ENCODE measurements at regions not wholly inside any gene's neighbourhood (a gene's known extent, or its start where the extent isn't known, plus 50 kb on each side); places are given as distances from the start of the nearest gene placed in this dataset.

DNA sequence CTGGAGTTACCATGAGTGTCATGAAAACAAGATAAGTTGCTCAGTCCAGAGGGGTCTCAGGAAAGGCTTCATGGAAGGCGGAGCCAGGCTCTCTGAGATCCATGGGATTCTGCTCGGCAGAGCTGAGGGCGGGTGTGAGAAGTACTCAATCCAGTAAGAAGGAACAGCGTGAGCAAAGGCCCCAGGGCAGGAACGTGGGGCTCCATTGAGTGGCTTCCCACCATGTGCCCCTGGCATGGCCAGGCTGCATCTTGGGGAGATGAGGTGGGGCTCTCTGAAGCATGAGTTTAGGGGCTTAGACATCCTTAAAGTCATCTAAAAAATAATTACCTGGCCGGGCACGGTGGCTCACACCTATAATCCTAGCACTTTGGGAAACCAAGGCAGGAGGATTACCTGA, 58.0 kb downstream of the ARL6IP4 start:
- H3K27me3 ChIP-seq (ENCODE audit: low read length): no peaks in the 10 kb centered on the region
- no peak overlapping the region for H2AFZ ChIP-seq (ENCODE audit: low read depth, low read length, severe bottlenecking)
- H3K4me3 ChIP-seq (ENCODE audit: insufficient read depth, low read length, poor library complexity, severe bottlenecking): no peak overlapping the region
- no peaks in the 10 kb centered on the region for H3K79me2 ChIP-seq (ENCODE audit: insufficient read depth, low read length)
- no peak overlapping the region for H3K9ac ChIP-seq (ENCODE audit: low read length)
- no peak overlapping the region for H3K27ac ChIP-seq (ENCODE audit: low read depth, low read length)
- H3F3A ChIP-seq (ENCODE audit: insufficient read depth): no peaks in the 10 kb centered on the region
- no peak overlapping the region for H3K4me2 ChIP-seq (ENCODE audit: low read depth, low read length, poor library complexity, severe bottlenecking)
- TF ChIP-seq, protein P1, sequence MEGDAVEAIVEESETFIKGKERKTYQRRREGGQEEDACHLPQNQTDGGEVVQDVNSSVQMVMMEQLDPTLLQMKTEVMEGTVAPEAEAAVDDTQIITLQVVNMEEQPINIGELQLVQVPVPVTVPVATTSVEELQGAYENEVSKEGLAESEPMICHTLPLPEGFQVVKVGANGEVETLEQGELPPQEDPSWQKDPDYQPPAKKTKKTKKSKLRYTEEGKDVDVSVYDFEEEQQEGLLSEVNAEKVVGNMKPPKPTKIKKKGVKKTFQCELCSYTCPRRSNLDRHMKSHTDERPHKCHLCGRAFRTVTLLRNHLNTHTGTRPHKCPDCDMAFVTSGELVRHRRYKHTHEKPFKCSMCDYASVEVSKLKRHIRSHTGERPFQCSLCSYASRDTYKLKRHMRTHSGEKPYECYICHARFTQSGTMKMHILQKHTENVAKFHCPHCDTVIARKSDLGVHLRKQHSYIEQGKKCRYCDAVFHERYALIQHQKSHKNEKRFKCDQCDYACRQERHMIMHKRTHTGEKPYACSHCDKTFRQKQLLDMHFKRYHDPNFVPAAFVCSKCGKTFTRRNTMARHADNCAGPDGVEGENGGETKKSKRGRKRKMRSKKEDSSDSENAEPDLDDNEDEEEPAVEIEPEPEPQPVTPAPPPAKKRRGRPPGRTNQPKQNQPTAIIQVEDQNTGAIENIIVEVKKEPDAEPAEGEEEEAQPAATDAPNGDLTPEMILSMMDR (IDR thresholded peaks at IDR 0.05; ENCODE audit: insufficient read depth, low read length, poor library complexity, severe bottlenecking): no peak
- TF ChIP-seq EZH2phosphoT487 (conservative IDR thresholded peaks at IDR 0.05; ENCODE audit: low read length): no peak
- H3K9me2 ChIP-seq (replicated peaks; ENCODE audit: insufficient read depth, low read length): no peaks in the 10 kb centered on the region
- no peaks in the 10 kb centered on the region for H3K36me3 ChIP-seq (ENCODE audit: low read length)
- no peaks in the 10 kb centered on the region for H4K20me1 ChIP-seq (ENCODE audit: low read depth, low read length)
- no peaks in the 10 kb centered on the region for H3K9me3 ChIP-seq (ENCODE audit: insufficient read depth, low read length)

DNA sequence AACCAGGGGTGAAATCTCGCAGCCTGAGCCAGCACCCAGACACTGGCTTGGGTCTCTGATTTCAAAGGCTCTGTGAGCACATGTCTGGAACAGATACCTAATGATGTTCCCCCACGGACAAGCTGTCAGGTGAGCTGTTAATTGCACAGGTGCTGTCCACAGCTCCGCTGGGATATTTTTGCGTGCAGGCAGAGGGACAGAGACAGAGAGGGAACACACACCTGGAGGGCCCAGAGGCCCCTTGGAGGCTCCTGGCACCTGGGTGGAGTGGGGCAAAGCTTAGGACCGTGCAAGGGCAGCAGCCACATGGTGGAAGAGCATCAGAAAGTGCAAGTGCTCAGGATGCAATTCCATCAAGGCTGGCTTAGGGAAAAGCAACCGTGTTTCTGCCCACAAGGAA, 57.3 kb downstream of the ARL6IP4 start:
- H2AFZ ChIP-seq (ENCODE audit: low read depth, low read length, severe bottlenecking): no peak overlapping the region
- H3K9me2 ChIP-seq (replicated peaks; ENCODE audit: insufficient read depth, low read length): no peaks in the 10 kb centered on the region
- H3K4me2 ChIP-seq (ENCODE audit: low read depth, low read length, poor library complexity, severe bottlenecking): no peak overlapping the region
- no peaks in the 10 kb centered on the region for H3K9me3 ChIP-seq (ENCODE audit: insufficient read depth, low read length)
- H3K27ac ChIP-seq (ENCODE audit: low read depth, low read length): no peak overlapping the region
- H4K20me1 ChIP-seq (ENCODE audit: low read depth, low read length): no peaks in the 10 kb centered on the region
- H3F3A ChIP-seq (ENCODE audit: insufficient read depth): no peaks in the 10 kb centered on the region
- no peak overlapping the region for H3K4me3 ChIP-seq (ENCODE audit: insufficient read depth, low read length, poor library complexity, severe bottlenecking)
- H3K36me3 ChIP-seq (ENCODE audit: low read length): no peaks in the 10 kb centered on the region
- H3K9ac ChIP-seq (ENCODE audit: low read length): no peak overlapping the region
- no peaks in the 10 kb centered on the region for H3K79me2 ChIP-seq (ENCODE audit: insufficient read depth, low read length)
- no peaks in the 10 kb centered on the region for H3K27me3 ChIP-seq (ENCODE audit: low read length)
- no peak for TF ChIP-seq EZH2phosphoT487 (conservative IDR thresholded peaks at IDR 0.05; ENCODE audit: low read length)
- TF ChIP-seq, protein P1 (IDR thresholded peaks at IDR 0.05; ENCODE audit: insufficient read depth, low read length, poor library complexity, severe bottlenecking): no peak

DNA sequence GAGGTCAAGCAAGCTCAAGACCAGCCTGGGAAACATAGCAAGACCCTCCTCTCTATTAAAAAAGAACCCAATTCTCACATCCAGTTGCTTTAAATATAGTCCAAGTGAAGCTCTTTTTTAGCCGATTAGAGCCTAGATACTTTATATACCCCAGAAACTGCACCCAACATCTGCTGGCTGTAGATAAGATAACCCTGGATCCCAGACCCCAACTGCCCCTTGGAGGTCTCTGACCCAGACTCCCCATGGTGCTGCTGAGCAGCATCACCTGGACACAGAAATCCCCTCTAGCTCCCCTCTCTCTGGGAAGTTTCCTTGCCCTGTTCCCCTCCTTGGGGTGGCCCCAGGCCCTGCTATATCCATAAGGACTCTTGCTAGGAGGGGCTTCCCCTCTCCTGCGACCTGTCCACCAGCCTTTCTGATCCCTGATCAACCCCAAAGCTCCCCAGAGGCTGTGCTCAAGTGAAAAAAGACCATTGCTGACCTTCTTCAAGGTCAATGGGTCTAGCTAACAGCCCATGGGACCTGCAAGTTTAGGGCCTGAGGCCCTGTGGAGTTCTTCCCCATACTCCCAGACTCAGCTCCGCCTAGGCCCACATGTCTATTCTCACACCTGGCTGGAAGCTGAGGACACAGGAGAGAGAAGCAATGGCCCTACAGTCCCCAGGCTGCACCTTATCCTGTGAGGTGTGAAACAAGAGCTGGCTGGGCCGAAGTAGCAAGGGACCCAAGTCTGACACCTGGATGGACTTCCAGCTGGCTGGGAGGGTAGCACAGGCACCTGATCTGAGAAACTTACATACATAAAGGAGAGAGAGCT, 56.2 kb downstream of the ARL6IP4 start:
- Histone ChIP-seq H3K36me3 (ENCODE audit: low read length) (no peaks in the 10 kb centered on the region), H3K4me3 (ENCODE audit: insufficient read depth, low read length, poor library complexity, severe bottlenecking) (no peak overlapping the region), H3K9me3 (ENCODE audit: insufficient read depth, low read length) (no peaks in the 10 kb centered on the region), H3F3A (ENCODE audit: insufficient read depth) (no peaks in the 10 kb centered on the region), H3K9me2 (replicated peaks; ENCODE audit: insufficient read depth, low read length) (no peaks in the 10 kb centered on the region), H3K79me2 (ENCODE audit: insufficient read depth, low read length) (no peaks in the 10 kb centered on the region), H4K20me1 (ENCODE audit: low read depth, low read length) (no peaks in the 10 kb centered on the region), H3K9ac (ENCODE audit: low read length) (no peak overlapping the region), H3K27me3 (ENCODE audit: low read length) (no peaks in the 10 kb centered on the region), H3K27ac (ENCODE audit: low read depth, low read length) (no peak overlapping the region), H3K4me2 (ENCODE audit: low read depth, low read length, poor library complexity, severe bottlenecking) (no peak overlapping the region), H2AFZ (ENCODE audit: low read depth, low read length, severe bottlenecking) (no peak overlapping the region)
- TF ChIP-seq, protein P1 (IDR thresholded peaks at IDR 0.05; ENCODE audit: insufficient read depth, low read length, poor library complexity, severe bottlenecking): no peak
- no peak for TF ChIP-seq EZH2phosphoT487 (conservative IDR thresholded peaks at IDR 0.05; ENCODE audit: low read length)

All from SU-DHL-6 (cell line).